GM18907 (cell line): ENCODE measurements at regions not wholly inside any gene's neighbourhood (a gene's known extent, or its start where the extent isn't known, plus 50 kb on each side); places are given as distances from the start of the nearest gene placed in this dataset.

ENCODE experiments used
- ATAC-seq: cut with Tn5 transposase; IDR thresholded peaks from one replicate; pipeline ENCODE4 v1.9.1; 2021; ENCODE audit warnings: mild to moderate bottlenecking, moderate library complexity; ENCODE audit not compliant: unreplicated experiment

DNA sequence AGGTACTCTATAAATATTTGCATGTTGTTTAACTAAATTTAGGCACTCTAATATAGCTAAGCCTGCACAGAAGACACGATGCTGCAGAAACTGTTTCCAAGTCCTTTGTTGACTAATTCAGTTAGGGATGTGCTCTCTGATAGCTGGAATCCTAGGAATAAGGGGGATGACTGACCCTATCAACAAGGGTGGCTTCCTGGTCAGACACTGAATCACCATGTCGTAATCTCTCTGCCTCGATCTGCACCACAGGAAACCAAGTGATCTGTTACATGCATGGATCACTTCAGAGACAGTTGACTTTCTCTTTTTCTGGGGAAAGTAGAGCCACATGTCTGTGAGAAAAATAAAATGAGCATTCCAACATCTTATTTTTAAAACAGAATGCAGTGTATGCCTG is 169.1 kb downstream of the GUCY2F start:
- no peak for ATAC-seq

DNA sequence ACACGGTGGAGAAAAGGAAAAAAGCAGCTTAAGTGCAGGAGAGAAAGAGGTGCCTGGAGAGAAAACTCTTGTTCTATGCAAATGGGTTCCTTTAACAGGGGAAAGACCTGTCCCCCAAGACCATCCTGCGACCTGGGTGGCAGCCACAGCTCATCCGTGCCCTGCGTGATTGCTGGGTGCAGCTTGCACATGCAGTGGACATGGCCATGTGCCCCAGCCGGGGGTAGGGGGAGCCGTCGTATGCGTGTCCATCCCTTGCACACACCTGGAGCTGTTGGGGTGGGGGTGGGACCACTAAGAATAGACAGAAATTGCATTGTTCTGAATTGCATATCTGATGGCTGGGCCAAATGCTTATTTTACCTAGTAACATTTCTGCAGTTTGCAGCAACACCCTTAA is 171.9 kb downstream of the GUCY2F start:
- no peak for ATAC-seq

DNA sequence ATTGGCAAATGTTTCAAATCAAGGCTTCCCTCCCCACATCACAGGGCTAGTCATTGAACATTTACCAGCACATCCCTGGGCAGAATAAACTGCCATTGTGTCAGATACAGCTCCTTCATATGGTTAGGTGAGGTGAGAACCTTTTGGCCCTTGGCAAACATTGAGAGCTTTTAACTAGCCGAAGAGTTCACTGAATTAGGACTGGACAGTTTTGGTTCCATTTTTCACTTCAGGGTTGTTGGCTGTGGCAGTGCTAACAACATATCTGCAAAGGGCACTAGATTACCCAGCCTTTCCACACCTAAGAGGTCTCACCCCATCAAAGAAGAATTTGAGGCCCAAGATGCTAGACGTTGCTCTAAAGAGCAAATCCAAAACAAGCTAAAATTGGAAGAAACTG is 180.7 kb downstream of the GUCY2F start:
- ATAC-seq = no peak

DNA sequence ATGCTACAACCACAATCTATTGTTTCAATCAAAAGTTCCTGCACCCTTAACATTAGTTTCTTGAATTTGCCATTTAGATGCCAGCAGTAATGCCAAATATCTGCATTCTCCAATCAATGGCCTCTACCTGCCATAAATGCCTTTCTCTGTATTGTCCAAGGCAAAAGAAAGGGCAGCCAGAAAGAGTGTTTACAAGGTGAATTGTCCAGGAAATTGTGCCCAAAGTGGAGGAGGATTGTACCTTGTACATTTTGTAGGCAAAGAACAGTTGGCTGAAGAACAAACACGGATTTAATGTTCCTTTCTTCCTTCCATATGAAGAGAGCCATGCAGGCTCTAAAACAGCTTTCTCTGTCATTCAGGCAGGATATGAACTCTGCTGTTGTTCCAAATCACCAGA is 181.5 kb downstream of the GUCY2F start:
- no peak for ATAC-seq

DNA sequence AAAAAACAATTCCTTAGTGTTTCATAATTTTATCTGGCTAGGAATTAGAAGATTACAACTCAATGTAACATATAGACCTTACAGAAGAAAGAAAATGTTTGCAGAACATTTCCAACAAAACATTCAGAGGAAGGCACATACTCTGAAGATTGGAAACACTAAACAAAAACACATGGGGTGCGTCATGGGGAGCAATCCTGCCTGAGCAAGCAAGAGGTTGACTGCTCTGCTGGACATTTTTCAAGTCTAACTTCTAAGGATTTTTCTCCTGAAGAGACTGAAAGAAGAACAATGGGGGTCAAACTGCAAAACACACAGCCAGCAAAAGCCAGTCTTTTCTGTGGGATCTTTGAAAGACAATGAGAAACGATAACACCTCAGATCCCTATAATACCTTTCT is 182.8 kb downstream of the GUCY2F start:
- ATAC-seq = no peak

DNA sequence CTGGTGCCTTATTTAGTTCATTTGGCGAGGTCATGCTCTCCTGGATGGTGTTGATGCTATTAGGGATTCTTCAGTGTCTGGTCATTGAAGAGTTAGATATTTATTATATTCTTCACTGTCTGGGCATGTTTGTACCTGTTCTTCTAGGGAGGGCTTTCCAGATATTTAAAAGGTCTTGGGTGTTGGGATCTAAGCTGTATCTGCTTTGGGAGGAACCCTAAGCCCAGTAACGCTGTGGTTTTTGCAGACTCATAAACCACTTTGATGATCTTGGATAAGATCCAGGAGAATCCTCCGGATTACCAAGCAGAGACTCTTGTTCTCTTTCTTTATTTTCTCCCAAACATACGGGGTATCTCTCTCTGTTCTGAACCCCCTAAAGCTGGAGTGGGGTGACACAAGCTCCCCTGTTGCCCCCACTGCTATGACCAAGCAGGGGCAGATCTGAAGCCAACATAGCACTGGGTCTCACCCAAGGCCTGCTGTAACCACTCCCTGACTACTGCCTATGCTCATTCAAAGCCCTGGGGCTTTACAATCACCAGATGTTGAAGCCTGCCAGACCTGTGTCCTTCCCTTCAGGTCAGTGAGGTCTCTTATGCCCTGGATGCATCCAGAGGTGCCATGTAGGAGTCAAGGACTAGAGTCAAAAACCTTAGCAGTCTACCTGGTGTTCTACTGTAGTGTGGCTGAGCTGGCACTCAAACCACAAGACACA is 187.6 kb downstream of the GUCY2F start:
- no peak for ATAC-seq

DNA sequence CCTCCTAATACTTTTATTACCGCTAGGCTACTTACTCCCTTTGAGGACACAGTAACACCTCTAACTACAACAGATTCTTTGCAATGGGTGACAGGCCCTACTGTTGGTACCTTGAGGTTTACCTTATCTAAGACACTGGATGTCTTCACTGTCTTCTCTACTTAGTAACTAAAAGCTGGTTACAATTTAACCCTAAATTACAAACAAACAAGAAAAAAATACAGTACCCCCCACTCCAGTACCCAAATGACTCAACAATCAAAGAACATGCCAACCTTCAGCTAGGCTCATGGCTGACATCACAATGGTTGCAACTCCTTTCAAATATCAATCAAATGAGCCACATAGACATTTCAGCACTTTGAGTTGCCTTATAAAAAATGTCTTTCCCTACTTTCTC is 198.0 kb downstream of the GUCY2F start:
- ATAC-seq = peak; percentile 74

DNA sequence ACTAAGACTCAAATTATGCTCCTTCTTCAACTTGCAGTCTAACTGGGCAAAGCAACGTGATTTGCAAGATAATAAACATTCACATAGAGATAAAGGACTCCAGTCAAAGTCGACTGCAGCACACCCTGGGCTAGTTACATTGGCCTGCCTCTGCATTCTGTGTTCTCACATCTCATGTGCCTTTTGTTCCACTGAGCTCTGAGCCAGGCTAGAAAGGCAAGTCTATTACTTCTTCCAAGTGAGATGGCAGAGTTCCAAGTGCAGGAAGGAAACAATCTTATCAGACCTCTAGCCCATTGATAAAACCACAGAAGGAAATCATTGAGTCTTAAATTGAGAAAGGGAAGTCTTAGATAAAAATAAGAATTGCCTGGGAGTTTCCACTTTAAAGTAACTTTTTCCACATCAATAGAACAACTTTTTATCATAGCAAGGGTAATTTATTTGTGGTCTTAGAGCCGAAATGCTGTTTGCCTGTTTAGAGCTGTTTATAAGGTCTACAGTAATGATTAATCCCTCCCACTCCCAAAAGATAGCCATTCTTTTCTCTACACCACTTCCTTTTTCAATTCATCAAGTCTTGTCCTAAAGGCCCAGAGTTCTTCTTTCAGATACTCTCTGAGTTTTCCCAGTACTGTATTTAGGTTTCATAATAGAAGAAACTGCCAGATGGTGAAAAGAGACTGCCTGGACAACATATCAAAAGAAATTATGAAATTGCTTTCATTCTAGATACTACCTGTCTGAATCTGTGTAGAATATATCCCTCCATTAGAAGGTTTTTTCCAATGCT is 200.2 kb downstream of the GUCY2F start:
- peak; percentile 66 for ATAC-seq

DNA sequence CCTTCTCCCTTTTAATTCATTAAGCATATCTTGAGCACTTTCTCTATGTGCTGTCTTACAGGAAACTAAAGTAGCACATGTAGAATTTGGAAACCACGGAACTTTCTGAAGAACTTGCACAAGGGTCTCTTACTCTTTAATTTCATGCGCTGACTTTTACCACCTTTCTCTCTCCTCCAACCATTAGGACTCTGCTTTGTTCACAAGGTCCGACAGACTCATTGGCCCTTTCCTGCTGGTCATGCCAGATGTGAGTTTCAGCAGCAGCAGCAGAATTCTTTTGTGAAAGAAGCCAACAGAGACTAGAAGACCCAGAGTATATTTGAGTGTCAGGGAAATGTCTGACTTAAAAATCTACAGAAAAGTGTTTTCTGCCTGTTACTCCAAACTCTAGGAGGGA is 207.1 kb downstream of the GUCY2F start:
- no peak for ATAC-seq

DNA sequence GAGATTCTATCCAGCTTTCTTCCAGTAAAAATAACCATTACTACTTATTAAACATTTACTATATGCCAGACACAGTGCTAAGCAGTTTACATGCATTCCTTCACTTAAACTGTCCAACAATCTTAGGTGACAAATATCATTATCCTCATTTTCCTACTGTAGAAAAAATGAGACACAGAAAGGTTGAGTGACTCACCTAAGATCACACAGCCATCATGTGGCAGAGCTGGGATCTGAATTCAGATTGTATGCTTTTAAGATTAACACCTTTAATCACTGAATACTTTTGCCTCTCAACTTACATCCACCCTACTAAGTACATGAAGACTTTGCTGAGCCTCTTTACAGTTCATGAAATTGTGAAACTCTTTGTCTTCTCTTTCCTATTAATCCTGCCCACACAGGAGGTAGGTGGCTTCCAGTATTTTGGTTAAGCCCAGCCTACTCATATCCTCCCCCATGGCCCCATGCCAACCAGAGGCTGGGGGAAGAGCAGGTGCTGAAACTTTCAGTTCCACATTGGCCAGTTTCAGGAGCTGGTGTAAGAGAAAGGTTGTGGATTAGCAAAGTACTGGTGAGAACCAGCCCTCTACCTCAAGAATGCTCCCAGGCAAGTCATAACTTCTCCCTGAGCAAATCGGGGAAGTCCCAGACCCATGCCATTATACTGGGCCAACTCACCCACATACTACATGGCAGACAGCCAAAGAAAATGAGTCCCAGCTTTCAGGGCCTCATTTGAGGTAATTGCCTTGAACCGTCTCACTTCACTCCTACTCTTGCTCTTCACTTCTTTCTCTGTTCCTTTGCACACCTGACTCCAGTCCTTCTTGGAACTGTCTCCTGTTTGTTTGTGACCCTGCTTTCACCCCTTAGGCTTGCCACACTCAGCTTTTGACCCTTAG is 211.1 kb downstream of the GUCY2F start:
- peak; percentile 99 for ATAC-seq

DNA sequence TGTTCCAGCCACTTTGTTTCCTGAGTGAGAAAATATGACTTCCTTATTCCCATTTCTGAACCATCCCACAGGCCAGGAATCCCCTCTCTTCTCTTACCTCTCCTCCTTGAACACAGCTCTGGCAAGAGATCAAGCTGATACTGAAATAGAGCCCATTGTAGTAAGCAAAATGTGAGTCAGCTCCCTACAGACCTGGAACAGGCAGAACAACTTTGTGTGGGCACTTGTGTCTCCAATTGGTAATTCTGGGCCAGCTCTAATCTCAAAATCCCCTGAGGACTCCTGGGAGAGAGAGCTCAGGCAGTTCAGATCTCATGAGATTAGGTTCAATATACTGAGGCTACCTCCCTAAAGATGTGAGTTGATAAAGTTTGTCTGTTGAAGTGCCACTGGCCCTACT is 213.5 kb downstream of the GUCY2F start:
- ATAC-seq = no peak

DNA sequence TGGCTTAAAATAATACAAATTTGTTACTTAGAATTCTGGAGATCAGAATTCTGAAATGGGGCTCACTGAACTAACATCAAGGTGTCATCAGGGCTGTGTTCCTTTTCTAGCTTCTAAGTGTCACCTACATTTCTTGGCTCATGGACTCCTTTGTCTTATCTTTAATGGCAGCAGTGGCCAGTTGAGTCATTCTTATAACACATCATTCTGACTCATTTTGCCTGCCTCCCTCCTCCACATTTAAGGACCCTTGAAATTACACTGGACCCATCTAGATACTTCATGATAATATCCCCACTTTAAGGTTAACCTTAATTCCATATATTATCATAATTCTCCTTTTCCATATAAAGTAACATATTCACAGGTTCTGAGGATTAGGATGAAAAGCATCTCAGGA is 215.9 kb downstream of the GUCY2F start:
- ATAC-seq = no peak

DNA sequence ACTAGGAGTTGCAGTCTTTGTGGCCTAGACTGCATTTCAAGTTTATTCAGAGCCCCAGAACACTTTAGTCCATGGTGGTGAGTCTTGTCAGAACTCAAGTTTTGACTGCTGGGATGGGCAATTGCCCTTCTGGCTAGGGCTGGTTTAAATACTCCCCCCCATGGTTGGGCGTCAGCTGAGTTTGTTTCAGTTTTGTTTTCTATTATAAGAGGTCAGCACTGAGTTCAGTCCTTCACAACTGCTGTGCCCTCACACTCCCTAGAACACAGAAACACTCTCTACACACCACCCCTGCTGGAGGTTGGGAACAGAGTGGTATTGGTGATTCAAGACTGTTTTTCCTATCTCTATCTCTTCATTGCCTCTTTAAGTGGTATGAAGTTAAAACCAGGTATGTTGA is 217.0 kb downstream of the GUCY2F start:
- no peak for ATAC-seq

DNA sequence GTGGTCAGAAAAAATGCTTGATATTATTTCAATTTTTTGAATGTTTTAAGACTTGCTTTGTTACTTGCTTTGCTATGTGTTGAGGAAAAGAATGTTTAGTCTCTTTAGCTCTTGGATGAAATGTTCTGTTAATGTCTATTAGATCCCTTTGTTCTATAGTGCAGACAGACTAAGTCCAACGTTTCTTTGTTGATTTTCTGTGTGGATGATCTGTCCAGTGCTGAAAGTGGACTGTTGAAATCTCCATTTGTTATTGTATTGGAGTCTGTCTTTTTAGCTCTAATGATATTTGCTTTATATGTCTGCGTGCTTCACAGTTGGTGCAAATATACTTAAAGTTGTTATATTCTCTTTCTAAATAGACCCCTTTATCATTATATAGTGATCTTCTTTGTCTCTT is 220.6 kb downstream of the GUCY2F start:
- ATAC-seq = no peak

DNA sequence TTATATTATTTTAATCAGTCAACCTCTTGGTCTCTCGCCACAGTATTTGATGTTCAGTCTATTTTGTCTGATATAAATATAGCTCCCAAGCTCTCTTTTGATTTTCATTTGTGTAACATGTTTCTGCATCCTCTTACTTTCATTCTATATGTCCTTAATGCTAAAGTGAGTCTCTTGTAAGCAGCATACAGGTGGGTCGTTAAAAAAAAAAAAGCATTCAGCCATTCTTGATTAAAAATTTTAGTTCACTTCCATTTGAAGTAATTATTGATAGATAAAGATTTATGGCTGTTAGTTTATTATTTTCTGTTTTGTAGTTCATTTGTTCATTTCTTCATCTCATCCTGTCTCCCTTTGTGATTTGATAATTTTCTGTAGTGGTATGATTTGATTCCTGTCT is 229.1 kb downstream of the GUCY2F start:
- ATAC-seq = no peak

DNA sequence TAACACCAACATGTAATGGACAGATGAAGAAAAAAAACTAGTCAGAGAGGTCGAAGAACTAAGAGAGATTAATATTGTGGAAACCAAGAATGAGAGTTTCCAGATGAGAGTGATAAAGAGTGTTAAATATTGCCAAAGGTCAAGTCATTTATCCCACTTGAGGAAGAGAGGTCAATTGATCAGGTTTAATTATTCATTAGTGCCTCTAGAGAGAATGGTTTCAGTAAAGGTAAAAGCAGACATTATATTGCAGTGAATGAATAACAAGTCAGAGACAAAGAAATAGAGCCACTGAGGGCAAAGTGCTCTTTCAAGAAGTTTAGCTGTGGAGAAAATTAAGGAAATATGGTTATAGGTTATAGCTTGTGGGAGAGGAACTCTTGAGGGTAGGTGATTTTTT is 263.1 kb downstream of the GUCY2F start:
- peak; percentile 64 for ATAC-seq

DNA sequence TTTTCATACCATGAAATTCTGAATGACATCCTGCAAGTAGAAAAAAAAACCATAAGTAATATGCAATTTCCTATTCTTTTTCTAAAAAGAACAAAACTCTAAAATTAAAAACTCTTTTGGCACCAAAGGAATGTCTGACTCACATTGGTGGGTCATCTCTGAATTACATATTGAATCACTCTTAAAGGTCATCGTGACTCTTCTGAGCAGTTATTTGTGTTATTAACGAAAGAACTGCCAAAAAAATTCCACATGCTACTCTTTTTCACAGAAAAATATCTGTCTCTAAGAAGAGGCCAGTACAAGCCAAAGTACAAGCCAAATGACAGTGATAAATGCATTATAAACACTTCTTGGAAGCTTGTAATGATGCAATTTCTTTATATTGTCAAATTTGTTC is 282.2 kb downstream of the GUCY2F start:
- ATAC-seq = no peak

DNA sequence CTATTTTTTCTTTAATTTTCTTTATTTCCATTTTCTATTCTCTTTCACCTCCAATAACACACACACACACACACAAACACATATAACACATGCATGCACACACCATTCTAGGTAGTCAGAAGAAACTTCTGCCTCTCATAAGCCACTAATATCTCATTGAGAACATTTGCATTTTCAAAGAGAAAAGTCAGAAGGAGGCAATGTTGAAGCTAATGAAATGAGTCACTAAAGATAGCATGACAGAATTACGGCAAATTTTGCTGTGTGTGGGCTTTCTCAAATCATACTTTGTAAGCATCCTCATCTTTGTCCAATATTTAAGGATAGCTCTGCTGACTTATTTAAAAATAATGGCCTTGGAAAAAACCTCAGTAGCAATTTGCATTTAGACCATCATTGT is 291.3 kb downstream of the GUCY2F start:
- peak; percentile 54 for ATAC-seq

DNA sequence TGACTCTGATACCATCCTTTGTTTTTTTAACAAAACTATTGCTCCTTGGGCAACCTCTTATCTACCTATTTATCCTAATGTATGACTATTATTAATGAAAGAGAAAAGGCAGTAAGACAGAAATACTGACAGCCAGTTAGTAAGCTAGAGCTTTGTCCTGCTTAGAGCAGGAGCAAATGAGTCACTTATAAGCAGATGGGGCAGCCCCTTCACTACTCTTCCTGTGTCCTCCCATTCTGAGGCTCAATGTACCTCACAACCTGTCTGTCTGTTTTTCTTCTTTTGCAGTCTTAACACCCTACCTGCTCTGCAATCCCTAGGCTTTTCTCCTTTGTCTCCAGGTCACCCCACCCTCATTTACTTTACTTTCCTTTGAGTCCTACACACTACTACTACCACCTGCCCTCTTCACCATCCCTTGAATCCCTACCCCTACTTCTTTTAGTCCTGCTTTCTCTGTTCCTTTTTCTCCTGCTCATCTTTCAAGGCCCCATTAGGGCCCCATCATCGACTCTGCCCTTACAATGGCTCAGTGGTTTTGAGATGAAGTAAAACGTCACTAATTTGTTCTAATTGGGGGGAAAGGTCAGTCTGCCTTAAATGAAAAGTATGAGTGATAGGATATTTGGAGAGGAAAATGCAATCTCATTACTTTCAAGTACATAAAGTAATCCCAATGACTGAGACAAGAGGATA is 294.3 kb downstream of the GUCY2F start:
- ATAC-seq = peak; percentile 96

DNA sequence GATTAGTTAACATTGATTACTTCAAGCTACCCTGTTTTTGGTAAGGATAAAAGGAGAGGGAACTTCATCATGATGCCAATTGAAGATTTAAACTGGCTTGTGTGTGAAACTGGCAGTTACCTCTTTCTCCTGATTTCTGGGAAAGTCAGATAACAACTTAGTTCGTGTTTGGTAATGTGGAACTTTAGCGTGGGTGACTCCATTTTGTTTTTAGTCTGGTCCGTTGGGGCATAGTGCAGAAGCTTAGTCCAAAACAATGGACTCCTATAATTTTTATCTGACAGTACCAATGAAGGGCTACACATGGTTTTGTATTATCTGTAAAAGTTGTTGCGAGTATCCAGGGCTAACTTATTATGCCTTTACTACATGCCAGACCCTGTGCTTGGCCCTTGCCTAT is 294.9 kb downstream of the GUCY2F start:
- ATAC-seq = no peak
